ENCODE measurements at regions not wholly inside any gene's neighbourhood (a gene's known extent, or its start where the extent isn't known, plus 50 kb on each side); places are given as distances from the start of the nearest gene placed in this dataset.

GRCh38 chr18:75497576-75498235, 70.2 kb upstream of the SMIM21 start:
- TF ChIP-seq CTCF (IDR thresholded peaks at IDR 0.05) (no peak), POLR2A (IDR thresholded peaks at IDR 0.05) (no peak)
